ENCODE measurements at regions not wholly inside any gene's neighbourhood (a gene's known extent, or its start where the extent isn't known, plus 50 kb on each side); places are given as distances from the start of the nearest gene placed in this dataset.
"Not testable (repeated sequence)": the region's sequence is repeated elsewhere in the genome, so short reads cannot be mapped to it uniquely, and the experiment has no call there.

- no peak for DNase-seq
These were observed 192.9 kb upstream of the HMHB1 start for GRCh38 chr5:143619040-143619439.

GRCh38 chr5:143618141-143618540 lies 193.8 kb upstream of the HMHB1 start:
- DNase-seq: no peak

GRCh38 chr5:143614831-143615230 lies 197.1 kb upstream of the HMHB1 start:
- no peak for DNase-seq

- no peak for DNase-seq
These were observed 198.6 kb upstream of the HMHB1 start for GRCh38 chr5:143613329-143613728.

GRCh38 chr5:143610946-143611345 lies 201.0 kb upstream of the HMHB1 start:
- no peak for DNase-seq

- DNase-seq: no peak
These were observed 202.7 kb upstream of the NR3C1 start for GRCh38 chr5:143606043-143606752.

- no peak for DNase-seq
These were observed 202.0 kb upstream of the NR3C1 start for GRCh38 chr5:143605403-143606005.

GRCh38 chr5:143601917-143602333 lies 198.4 kb upstream of the NR3C1 start:
- DNase-seq: no peak

GRCh38 chr5:143601357-143601756 lies 197.9 kb upstream of the NR3C1 start:
- DNase-seq: no peak

- DNase-seq: no peak
These were observed 197.1 kb upstream of the NR3C1 start for GRCh38 chr5:143600396-143601075.

- no peak for DNase-seq
These were observed 196.0 kb upstream of the NR3C1 start for GRCh38 chr5:143599474-143599873.

GRCh38 chr5:143596824-143597223 lies 193.3 kb upstream of the NR3C1 start:
- no peak for DNase-seq

GRCh38 chr5:143594902-143595818 lies 191.7 kb upstream of the NR3C1 start:
- peak; percentile 23 for DNase-seq

GRCh38 chr5:143593723-143594122 lies 190.2 kb upstream of the NR3C1 start:
- DNase-seq: no peak

- DNase-seq: no peak
These were observed 189.2 kb upstream of the NR3C1 start for GRCh38 chr5:143592648-143593047.

GRCh38 chr5:143588933-143589662 lies 185.6 kb upstream of the NR3C1 start:
- DNase-seq: no peak

GRCh38 chr5:143588121-143588520 lies 184.6 kb upstream of the NR3C1 start:
- DNase-seq: not testable (repeated sequence)

- DNase-seq: no peak
These were observed 183.4 kb upstream of the NR3C1 start for GRCh38 chr5:143586781-143587362.

GRCh38 chr5:143585970-143586369 lies 182.5 kb upstream of the NR3C1 start:
- DNase-seq: no peak

GRCh38 chr5:143583409-143583808 lies 179.9 kb upstream of the NR3C1 start:
- no peak for DNase-seq

GRCh38 chr5:143582869-143583268 lies 179.4 kb upstream of the NR3C1 start:
- no peak for DNase-seq

- no peak for DNase-seq
These were observed 178.7 kb upstream of the NR3C1 start for GRCh38 chr5:143582176-143582575.
